ENCODE measurements at regions not wholly inside any gene's neighbourhood (a gene's known extent, or its start where the extent isn't known, plus 50 kb on each side); places are given as distances from the start of the nearest gene placed in this dataset.

- H3K27ac Mint-ChIP-seq, result no peak overlapping the region
- no peaks in the 10 kb centered on the region for H3K4me1 Mint-ChIP-seq
- ChIA-PET POLR2A (no interaction called here), CTCF (interaction anchor here (1.3 kb wide), 1 partner anchor 26 kb away, joined by 4 read pairs; no protein-coding TSS in a partner anchor)
- no peak for DNase-seq
- H3K36me3 Mint-ChIP-seq (ENCODE audit: low read depth), result no peaks in the 10 kb centered on the region
- H3K4me3 Mint-ChIP-seq, result no peak overlapping the region
- H3K27me3 Mint-ChIP-seq, result no peaks in the 10 kb centered on the region
- H3K9me3 Mint-ChIP-seq, result no peaks in the 10 kb centered on the region
Measured at GRCh38 chr2:120919771-120920453, 184.2 kb downstream of the GLI2 start.

- Mint-ChIP-seq H3K4me3 (no peak overlapping the region), H3K36me3 (ENCODE audit: low read depth) (no peaks in the 10 kb centered on the region), H3K27ac (no peak overlapping the region), H3K9me3 (no peaks in the 10 kb centered on the region), H3K4me1 (no peaks in the 10 kb centered on the region), H3K27me3 (no peaks in the 10 kb centered on the region)
- ChIA-PET POLR2A (no interaction called here), CTCF (interaction anchor here (1.3 kb wide), 1 partner anchor 25 kb away, joined by 4 read pairs; no protein-coding TSS in a partner anchor)
- DNase-seq, result no peak
Measured at GRCh38 chr2:120920454-120921148, 184.9 kb downstream of the GLI2 start.

GRCh38 chr2:120921457-120921856, 185.8 kb downstream of the GLI2 start:
- POLR2A ChIA-PET, result no interaction called here
- Mint-ChIP-seq H3K27ac (no peak overlapping the region), H3K4me1 (no peaks in the 10 kb centered on the region), H3K4me3 (no peak overlapping the region), H3K9me3 (no peaks in the 10 kb centered on the region), H3K27me3 (no peaks in the 10 kb centered on the region), H3K36me3 (ENCODE audit: low read depth) (no peaks in the 10 kb centered on the region)
- no peak for DNase-seq
- CTCF ChIA-PET, result no interaction called here

GRCh38 chr2:120922571-120923332, 187.1 kb downstream of the GLI2 start:
- no peaks in the 10 kb centered on the region for H3K36me3 Mint-ChIP-seq (ENCODE audit: low read depth)
- no peaks in the 10 kb centered on the region for H3K4me1 Mint-ChIP-seq
- ChIA-PET POLR2A (no interaction called here), CTCF (no interaction called here)
- no peak overlapping the region for H3K27ac Mint-ChIP-seq
- DNase-seq, result no peak
- H3K27me3 Mint-ChIP-seq, result no peaks in the 10 kb centered on the region
- no peak overlapping the region for H3K4me3 Mint-ChIP-seq
- no peaks in the 10 kb centered on the region for H3K9me3 Mint-ChIP-seq

GRCh38 chr2:120923426-120923825, 187.8 kb downstream of the GLI2 start:
- Mint-ChIP-seq H3K4me1 (no peaks in the 10 kb centered on the region), H3K36me3 (ENCODE audit: low read depth) (no peaks in the 10 kb centered on the region), H3K4me3 (no peak overlapping the region), H3K9me3 (no peaks in the 10 kb centered on the region), H3K27me3 (no peaks in the 10 kb centered on the region), H3K27ac (no peak overlapping the region)
- no peak for DNase-seq
- CTCF ChIA-PET, result no interaction called here
- POLR2A ChIA-PET, result no interaction called here

- Mint-ChIP-seq H3K36me3 (ENCODE audit: low read depth) (no peaks in the 10 kb centered on the region), H3K27me3 (no peaks in the 10 kb centered on the region), H3K4me3 (no peak overlapping the region), H3K4me1 (no peaks in the 10 kb centered on the region), H3K27ac (no peak overlapping the region), H3K9me3 (no peaks in the 10 kb centered on the region)
- no peak for DNase-seq
- ChIA-PET CTCF (interaction anchor here (0.7 kb wide), 1 partner anchor 1463 kb away, joined by 3 read pairs; no protein-coding TSS in a partner anchor), POLR2A (no interaction called here)
Measured at GRCh38 chr2:120924924-120925323, 189.3 kb downstream of the GLI2 start.

- Mint-ChIP-seq H3K4me3 (no peak overlapping the region), H3K27me3 (no peaks in the 10 kb centered on the region), H3K4me1 (no peaks in the 10 kb centered on the region), H3K36me3 (ENCODE audit: low read depth) (no peaks in the 10 kb centered on the region), H3K9me3 (no peaks in the 10 kb centered on the region), H3K27ac (no peak overlapping the region)
- DNase-seq, result no peak
- ChIA-PET POLR2A (no interaction called here), CTCF (no interaction called here)
Measured at GRCh38 chr2:120926463-120927264, 191.0 kb downstream of the GLI2 start.

- H3K4me1 Mint-ChIP-seq, result no peaks in the 10 kb centered on the region
Measured at GRCh38 chr2:120927265-120927628, 191.6 kb downstream of the GLI2 start.

GRCh38 chr2:120929829-120930228, 194.2 kb downstream of the GLI2 start:
- H3K36me3 Mint-ChIP-seq (ENCODE audit: low read depth), result no peaks in the 10 kb centered on the region
- CTCF ChIA-PET, result no interaction called here
- POLR2A ChIA-PET, result no interaction called here
- no peak overlapping the region for H3K4me3 Mint-ChIP-seq
- no peak for DNase-seq
- H3K27ac Mint-ChIP-seq, result no peak overlapping the region
- no peaks in the 10 kb centered on the region for H3K9me3 Mint-ChIP-seq
- H3K27me3 Mint-ChIP-seq, result no peaks in the 10 kb centered on the region
- no peaks in the 10 kb centered on the region for H3K4me1 Mint-ChIP-seq

More at GRCh38 chr2:120927265-120927628, 191.6 kb downstream of the GLI2 start:
- Mint-ChIP-seq H3K36me3 (ENCODE audit: low read depth) (no peaks in the 10 kb centered on the region), H3K27ac (no peak overlapping the region), H3K4me3 (no peak overlapping the region), H3K27me3 (no peaks in the 10 kb centered on the region), H3K9me3 (no peaks in the 10 kb centered on the region)
- DNase-seq, result no peak
- CTCF ChIA-PET, result no interaction called here
- POLR2A ChIA-PET, result no interaction called here

GRCh38 chr2:120930236-120930635, 194.6 kb downstream of the GLI2 start:
- H3K27me3 Mint-ChIP-seq, result no peaks in the 10 kb centered on the region
- H3K36me3 Mint-ChIP-seq (ENCODE audit: low read depth), result no peaks in the 10 kb centered on the region
- no peaks in the 10 kb centered on the region for H3K9me3 Mint-ChIP-seq
- H3K4me3 Mint-ChIP-seq, result no peak overlapping the region
- CTCF ChIA-PET, result no interaction called here
- POLR2A ChIA-PET, result no interaction called here
- DNase-seq, result no peak
- no peaks in the 10 kb centered on the region for H3K4me1 Mint-ChIP-seq
- H3K27ac Mint-ChIP-seq, result no peak overlapping the region

GRCh38 chr2:120930864-120931263, 195.2 kb downstream of the GLI2 start:
- H3K27me3 Mint-ChIP-seq, result no peaks in the 10 kb centered on the region
- H3K36me3 Mint-ChIP-seq (ENCODE audit: low read depth), result no peaks in the 10 kb centered on the region
- CTCF ChIA-PET, result no interaction called here
- no peaks in the 10 kb centered on the region for H3K4me1 Mint-ChIP-seq
- DNase-seq, result no peak
- POLR2A ChIA-PET, result no interaction called here
- no peak overlapping the region for H3K27ac Mint-ChIP-seq
- no peaks in the 10 kb centered on the region for H3K9me3 Mint-ChIP-seq
- H3K4me3 Mint-ChIP-seq, result no peak overlapping the region

GRCh38 chr2:120932472-120932871, 196.8 kb downstream of the GLI2 start:
- no peak overlapping the region for H3K4me3 Mint-ChIP-seq
- ChIA-PET CTCF (no interaction called here), POLR2A (no interaction called here)
- H3K27ac Mint-ChIP-seq, result no peak overlapping the region
- no peaks in the 10 kb centered on the region for H3K4me1 Mint-ChIP-seq
- H3K36me3 Mint-ChIP-seq (ENCODE audit: low read depth), result no peaks in the 10 kb centered on the region
- no peaks in the 10 kb centered on the region for H3K9me3 Mint-ChIP-seq
- DNase-seq, result no peak
- H3K27me3 Mint-ChIP-seq, result no peaks in the 10 kb centered on the region

GRCh38 chr2:120932881-120933280, 197.2 kb downstream of the GLI2 start:
- H3K4me3 Mint-ChIP-seq, result no peak overlapping the region
- no peaks in the 10 kb centered on the region for H3K36me3 Mint-ChIP-seq (ENCODE audit: low read depth)
- ChIA-PET CTCF (no interaction called here), POLR2A (no interaction called here)
- no peaks in the 10 kb centered on the region for H3K9me3 Mint-ChIP-seq
- no peak overlapping the region for H3K27ac Mint-ChIP-seq
- no peak for DNase-seq
- H3K27me3 Mint-ChIP-seq, result no peaks in the 10 kb centered on the region
- no peaks in the 10 kb centered on the region for H3K4me1 Mint-ChIP-seq

Measured in activated CD4-positive, alpha-beta T cell treated with anti-CD3 and anti-CD28 coated beads, Interleukin-2, amount 10 ng/mL, durations not matched to agents 7 days and 5 days (primary cell).